Keratinocyte (primary cell): ENCODE measurements at regions not wholly inside any gene's neighbourhood (a gene's known extent, or its start where the extent isn't known, plus 50 kb on each side); places are given as distances from the start of the nearest gene placed in this dataset.
"Not testable (repeated sequence)": the region's sequence is repeated elsewhere in the genome, so short reads cannot be mapped to it uniquely, and the experiment has no call there.

Source experiments
- DNase-seq: peaks from one replicate; pipeline ENCODE4 v3.0.0-alpha.2; 2011; ENCODE audit warnings: low read depth, missing footprints, low spot score
- FAIRE-seq: peaks from 2 replicates; lab custom pipeline; 2011; peaks lifted over from hg19 to GRCh38; lab: Jason Lieb, UNC
- H2AFZ ChIP-seq: 2 replicates; pipeline ENCODE4 v1.6.0; 2012; ENCODE audit warnings: low read length, control low read depth, inconsistent platforms; ENCODE audit not compliant: control insufficient read depth
- H3K27ac ChIP-seq: 2 replicates; pipeline ENCODE4 v1.5.1; 2011; ENCODE audit warnings: low read length; ENCODE audit not compliant: control insufficient read depth, insufficient read depth
- H3K27me3 ChIP-seq: 3 replicates; pipeline ENCODE4 v1.6.0; 2011; ENCODE audit warnings: low read length; ENCODE audit not compliant: control insufficient read depth, insufficient read depth; ENCODE audit errors: extremely low read depth
- H3K36me3 ChIP-seq, 2 experiments: 2 replicates in 1 of 2; 3 replicates in 1 of 2; pipeline ENCODE4 v1.5.1; 2011; ENCODE audit warnings: low read length in 2 of 2, mild to moderate bottlenecking in 1 of 2; ENCODE audit not compliant: control insufficient read depth in 2 of 2, insufficient read depth in 2 of 2; ENCODE audit errors: extremely low read depth in 1 of 2
- H3K4me1 ChIP-seq: 3 replicates; pipeline ENCODE4 v1.5.1; 2011; ENCODE audit warnings: low read length; ENCODE audit not compliant: control insufficient read depth, insufficient read depth; ENCODE audit errors: extremely low read depth
- H3K4me2 ChIP-seq: 3 replicates; pipeline ENCODE4 v1.6.0; 2011; ENCODE audit warnings: low read depth, low read length; ENCODE audit not compliant: control insufficient read depth, insufficient read depth; ENCODE audit errors: extremely low read depth
- H3K4me3 ChIP-seq, 3 experiments: fragments of 200-600 bp in 1 of 3; sonication (generic) in 1 of 3; 2 replicates in 2 of 3; 3 replicates in 1 of 3; pipeline ENCODE4 v1.5.1; 2011 to 2016; ENCODE audit warnings: low read length in 3 of 3, mild to moderate bottlenecking in 3 of 3, control low read depth in 2 of 3, inconsistent platforms in 1 of 3, low read depth in 1 of 3, mixed read lengths in 1 of 3, mixed run types in 1 of 3, moderate library complexity in 1 of 3; ENCODE audit not compliant: control insufficient read depth in 2 of 3, insufficient read depth in 2 of 3; ENCODE audit errors: extremely low read depth in 1 of 3
- H3K79me2 ChIP-seq: 2 replicates; pipeline ENCODE4 v1.6.0; 2012; ENCODE audit warnings: low read length; ENCODE audit not compliant: control insufficient read depth, insufficient read depth
- H3K9ac ChIP-seq: 3 replicates; pipeline ENCODE4 v1.6.0; 2011; ENCODE audit warnings: low read length; ENCODE audit not compliant: control insufficient read depth, insufficient read depth; ENCODE audit errors: extremely low read depth
- H3K9me1 ChIP-seq: 3 replicates; pipeline ENCODE4 v1.6.0; 2011; ENCODE audit warnings: low read length; ENCODE audit not compliant: control insufficient read depth, insufficient read depth; ENCODE audit errors: extremely low read depth
- H3K9me3 ChIP-seq: 2 replicates; pipeline ENCODE4 v1.5.1; 2012; ENCODE audit warnings: low read depth, low read length; ENCODE audit not compliant: control insufficient read depth
- H4K20me1 ChIP-seq: 3 replicates; pipeline ENCODE4 v1.6.0; 2011; ENCODE audit warnings: low read length; ENCODE audit not compliant: control insufficient read depth, insufficient read depth; ENCODE audit errors: extremely low read depth
- EZH2 ChIP-seq: IDR thresholded peaks from one replicate; pipeline ENCODE4 v1.6.1; 2012; ENCODE audit warnings: inconsistent platforms, mild to moderate bottlenecking, low read length, moderate library complexity
- dilution Hi-C: fragments of 300-500 bp; cut with MboI; formaldehyde crosslinking; loops from one replicate; pipeline ENCODE4 v1.7.0; 2020; ENCODE audit warnings: low sequenced_read_pairs; ENCODE audit not compliant: extremely low pct_ligation_motif_present
- TF ChIP-seq, protein P1 (sequence below), 3 experiments: IDR thresholded peaks in 1 of 3; conservative IDR thresholded peaks in 1 of 3; optimal IDR thresholded peaks in 1 of 3; 2 replicates in 2 of 3; 3 replicates in 1 of 3; pipeline versions ENCODE3 to v1.5.1; 2011; ENCODE audit warnings: low read length in 3 of 3, mild to moderate bottlenecking in 3 of 3, moderate library complexity in 2 of 3, control low read depth in 1 of 3, inconsistent platforms in 1 of 3; ENCODE audit not compliant: insufficient read depth in 2 of 3; ENCODE audit errors: extremely low read depth in 1 of 3

DNA sequence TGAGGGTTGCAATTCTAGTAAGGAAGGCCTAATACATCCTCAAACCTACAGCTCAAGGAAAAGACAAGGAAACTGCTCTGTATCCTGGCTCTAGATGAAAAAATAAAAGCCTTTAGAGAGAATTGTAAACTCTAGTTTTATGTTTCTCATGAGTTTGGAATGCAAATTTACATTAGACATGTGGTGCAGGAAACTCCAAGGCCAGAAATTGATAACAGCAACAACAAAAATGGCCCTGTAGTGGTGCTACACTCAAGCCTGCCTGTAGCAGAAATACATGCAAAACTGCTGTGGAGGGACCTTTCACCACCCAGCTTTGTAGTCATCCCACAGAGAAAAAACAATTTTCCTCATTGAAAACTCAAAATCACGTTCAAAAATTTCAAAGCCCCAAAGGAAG lies 546.7 kb upstream of the LRRN3 start:
- H3K4me2 ChIP-seq, result no peak overlapping the region
- H3K4me1 ChIP-seq, result peaks cover 35% of the 10 kb centered on the region
- no peak for TF ChIP-seq EZH2
- no peaks in the 10 kb centered on the region for H3K79me2 ChIP-seq
- dilution Hi-C loops, result no loop called here
- DNase-seq (no peak), FAIRE-seq (peak; percentile 55)
- no peak overlapping the region for H3K27ac ChIP-seq
- no peaks in the 10 kb centered on the region for H4K20me1 ChIP-seq
- peak overlapping the region; percentile 19 for H2AFZ ChIP-seq
- H3K9ac ChIP-seq, result no peak overlapping the region
- H3K9me3 ChIP-seq, result no peaks in the 10 kb centered on the region
- H3K27me3 ChIP-seq, result no peaks in the 10 kb centered on the region
- no peaks in the 10 kb centered on the region for H3K9me1 ChIP-seq
- no peaks in the 10 kb centered on the region for H3K36me3 ChIP-seq
- H3K4me3 ChIP-seq, result no peak overlapping the region

DNA sequence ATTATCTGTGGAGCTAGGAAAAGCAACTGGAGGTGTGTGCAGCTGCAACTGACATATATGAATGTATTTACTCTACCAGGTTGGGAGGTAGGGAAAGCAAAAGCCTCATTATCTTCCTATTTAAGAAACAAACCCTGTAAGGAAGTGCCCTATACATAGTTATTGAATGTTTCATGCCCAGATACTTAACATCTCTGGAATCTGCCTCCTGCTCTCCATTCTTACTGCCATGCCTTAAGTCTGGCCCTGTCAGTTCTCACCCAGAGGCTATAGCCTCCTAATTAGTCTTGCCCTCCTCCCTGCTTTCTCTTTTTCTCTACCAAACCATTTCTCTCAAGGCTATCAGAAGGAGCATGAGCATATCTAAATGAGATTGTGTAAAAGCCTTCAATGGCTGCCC lies 542.6 kb upstream of the LRRN3 start:
- DNase-seq, result no peak
- H3K4me1 ChIP-seq, result peaks cover 16% of the 10 kb centered on the region
- H2AFZ ChIP-seq, result peak overlapping the region; percentile 54
- no peaks in the 10 kb centered on the region for H4K20me1 ChIP-seq
- no peak overlapping the region for H3K4me3 ChIP-seq
- H3K4me2 ChIP-seq, result no peak overlapping the region
- no peak overlapping the region for H3K9ac ChIP-seq
- dilution Hi-C loops, result no loop called here
- FAIRE-seq, result peak; percentile 36
- H3K27ac ChIP-seq, result no peak overlapping the region
- no peaks in the 10 kb centered on the region for H3K79me2 ChIP-seq
- H3K36me3 ChIP-seq, result no peaks in the 10 kb centered on the region
- no peaks in the 10 kb centered on the region for H3K9me1 ChIP-seq
- no peak for TF ChIP-seq EZH2
- TF ChIP-seq, protein P1, sequence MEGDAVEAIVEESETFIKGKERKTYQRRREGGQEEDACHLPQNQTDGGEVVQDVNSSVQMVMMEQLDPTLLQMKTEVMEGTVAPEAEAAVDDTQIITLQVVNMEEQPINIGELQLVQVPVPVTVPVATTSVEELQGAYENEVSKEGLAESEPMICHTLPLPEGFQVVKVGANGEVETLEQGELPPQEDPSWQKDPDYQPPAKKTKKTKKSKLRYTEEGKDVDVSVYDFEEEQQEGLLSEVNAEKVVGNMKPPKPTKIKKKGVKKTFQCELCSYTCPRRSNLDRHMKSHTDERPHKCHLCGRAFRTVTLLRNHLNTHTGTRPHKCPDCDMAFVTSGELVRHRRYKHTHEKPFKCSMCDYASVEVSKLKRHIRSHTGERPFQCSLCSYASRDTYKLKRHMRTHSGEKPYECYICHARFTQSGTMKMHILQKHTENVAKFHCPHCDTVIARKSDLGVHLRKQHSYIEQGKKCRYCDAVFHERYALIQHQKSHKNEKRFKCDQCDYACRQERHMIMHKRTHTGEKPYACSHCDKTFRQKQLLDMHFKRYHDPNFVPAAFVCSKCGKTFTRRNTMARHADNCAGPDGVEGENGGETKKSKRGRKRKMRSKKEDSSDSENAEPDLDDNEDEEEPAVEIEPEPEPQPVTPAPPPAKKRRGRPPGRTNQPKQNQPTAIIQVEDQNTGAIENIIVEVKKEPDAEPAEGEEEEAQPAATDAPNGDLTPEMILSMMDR (optimal IDR thresholded peaks at IDR 0.05 in 1 of 3, IDR thresholded peaks at IDR 0.05 in 1 of 3, conservative IDR thresholded peaks at IDR 0.05 in 1 of 3; ENCODE audit: extremely low read depth in 1 of 3, insufficient read depth in 2 of 3, low read length in 3 of 3), result no peak
- H3K27me3 ChIP-seq, result no peaks in the 10 kb centered on the region
- no peaks in the 10 kb centered on the region for H3K9me3 ChIP-seq

DNA sequence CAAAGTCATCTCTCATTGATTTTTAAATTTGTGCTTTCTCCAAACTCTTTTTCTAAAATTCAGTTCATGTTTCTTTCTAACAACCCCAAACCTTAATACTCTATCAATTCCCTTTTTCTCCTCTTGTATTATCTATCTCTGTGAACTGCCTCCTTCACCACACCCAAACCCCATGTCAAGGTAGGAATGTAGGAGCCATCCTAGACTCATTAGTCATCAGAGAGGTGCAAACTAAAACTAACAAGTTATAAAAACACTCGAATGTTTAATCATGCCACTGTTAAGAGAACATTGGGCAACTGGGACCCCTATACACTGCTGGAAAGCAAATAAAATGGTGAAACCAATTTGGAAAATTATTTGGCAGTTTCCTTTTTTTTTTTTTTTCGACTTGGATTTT lies 533.8 kb upstream of the LRRN3 start:
- no peaks in the 10 kb centered on the region for H3K79me2 ChIP-seq
- H3K9me1 ChIP-seq, result no peaks in the 10 kb centered on the region
- no peak overlapping the region for H3K4me2 ChIP-seq
- FAIRE-seq (no peak), DNase-seq (no peak)
- no peak overlapping the region for H3K9ac ChIP-seq
- no peak for TF ChIP-seq EZH2
- TF ChIP-seq, protein P1 (optimal IDR thresholded peaks at IDR 0.05 in 1 of 3, IDR thresholded peaks at IDR 0.05 in 1 of 3, conservative IDR thresholded peaks at IDR 0.05 in 1 of 3; ENCODE audit: extremely low read depth in 1 of 3, insufficient read depth in 2 of 3, low read length in 3 of 3), result no peak
- H3K27me3 ChIP-seq, result no peaks in the 10 kb centered on the region
- H3K27ac ChIP-seq, result no peak overlapping the region
- H3K9me3 ChIP-seq, result no peaks in the 10 kb centered on the region
- H3K36me3 ChIP-seq, result no peaks in the 10 kb centered on the region
- H2AFZ ChIP-seq, result no peak overlapping the region
- no peaks in the 10 kb centered on the region for H4K20me1 ChIP-seq
- dilution Hi-C loops, result no loop called here
- no peaks in the 10 kb centered on the region for H3K4me1 ChIP-seq
- H3K4me3 ChIP-seq, result no peak overlapping the region

DNA sequence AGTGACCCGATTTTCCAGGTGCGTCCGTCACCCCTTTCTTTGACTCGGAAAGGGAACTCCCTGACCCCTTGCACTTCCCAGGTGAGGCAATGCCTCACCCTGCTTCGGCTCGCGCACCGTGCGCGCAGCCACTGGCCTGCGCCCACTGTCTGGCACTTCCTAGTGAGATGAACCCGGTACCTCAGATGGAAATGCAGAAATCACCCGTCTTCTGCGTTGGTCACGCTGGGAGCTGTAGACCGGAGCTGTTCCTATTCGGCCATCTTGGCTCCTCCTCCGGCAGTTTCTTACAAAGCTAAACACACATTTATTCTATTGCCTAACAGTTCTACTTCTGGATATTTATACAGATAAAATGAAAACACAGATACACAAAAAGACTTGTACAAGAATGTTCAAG lies 527.6 kb upstream of the LRRN3 start:
- H3K4me2 ChIP-seq, H3K4me1 ChIP-seq, H4K20me1 ChIP-seq, dilution Hi-C loops, H2AFZ ChIP-seq, H3K9ac ChIP-seq, H3K4me3 ChIP-seq, DNase-seq, H3K79me2 ChIP-seq, H3K9me1 ChIP-seq, H3K27ac ChIP-seq, H3K36me3 ChIP-seq, H3K9me3 ChIP-seq, H3K27me3 ChIP-seq, FAIRE-seq: not testable (repeated sequence)
